Chondrocyte (in vitro differentiated cells): ENCODE measurements at regions not wholly inside any gene's neighbourhood (a gene's known extent, or its start where the extent isn't known, plus 50 kb on each side); places are given as distances from the start of the nearest gene placed in this dataset.

Experiments
- DNase-seq: peaks from one replicate; pipeline ENCODE4 v3.0.0; 2021; ENCODE audit warnings: mixed read lengths, low spot score
- H3K27ac Mint-ChIP-seq: one replicate; pipeline ENCODE4 v1.8.0; 2021; ENCODE audit warnings: mild to moderate bottlenecking, moderate library complexity, mixed read lengths; ENCODE audit not compliant: unreplicated experiment
- H3K27me3 Mint-ChIP-seq: 2 replicates; pipeline ENCODE4 v1.8.0; 2021; ENCODE audit warnings: low read depth, mixed read lengths
- H3K36me3 Mint-ChIP-seq: 2 replicates; pipeline ENCODE4 v1.8.0; 2021; ENCODE audit warnings: low read depth, mixed read lengths
- H3K4me1 Mint-ChIP-seq: 2 replicates; pipeline ENCODE4 v1.8.0; 2021; ENCODE audit warnings: low read depth, mild to moderate bottlenecking, mixed read lengths
- H3K4me3 Mint-ChIP-seq: one replicate; pipeline ENCODE4 v1.8.0; 2021; ENCODE audit warnings: mild to moderate bottlenecking, moderate library complexity, mixed read lengths; ENCODE audit not compliant: unreplicated experiment
- H3K9me3 Mint-ChIP-seq: 2 replicates; pipeline ENCODE4 v1.8.0; 2021; ENCODE audit warnings: low read depth, mixed read lengths
- TF ChIP-seq, protein P1 (sequence below): fragments of 200-600 bp; sonication (generic); IDR thresholded peaks from 2 replicates; pipeline ENCODE4 v1.5.0; 2021; ENCODE audit warnings: antibody characterized with exemption, mild to moderate bottlenecking, moderate library complexity

DNA sequence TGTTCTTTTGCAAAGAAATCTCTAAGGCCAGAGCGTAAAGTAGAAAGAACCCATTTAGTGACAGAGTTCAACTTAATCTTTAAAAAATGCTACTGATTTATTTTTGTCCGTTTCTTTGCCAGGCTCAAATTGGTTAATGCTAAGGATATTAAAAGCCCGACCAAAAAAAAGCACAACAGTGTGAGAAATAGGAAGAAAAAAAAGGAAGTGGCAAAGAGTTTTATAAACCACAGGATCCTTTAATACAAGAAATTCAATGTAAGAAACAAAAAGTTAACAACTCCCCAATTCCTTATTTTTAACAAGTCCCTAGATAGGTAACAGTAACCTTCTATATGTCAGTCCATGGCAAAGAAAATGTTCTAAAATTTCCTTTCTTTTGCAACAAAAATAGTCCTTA is 480.4 kb downstream of the ACTRT1 start:
- no peaks in the 10 kb centered on the region for H3K27me3 Mint-ChIP-seq
- H3K9me3 Mint-ChIP-seq: peaks cover 26% of the 10 kb centered on the region

GRCh38 chrX:127570276-127570675 is 481.9 kb downstream of the ACTRT1 start:
- Mint-ChIP-seq H3K9me3 (peaks cover 20% of the 10 kb centered on the region), H3K4me1 (no peaks in the 10 kb centered on the region), H3K4me3 (no peak overlapping the region), H3K27ac (no peak overlapping the region), H3K27me3 (no peaks in the 10 kb centered on the region), H3K36me3 (no peaks in the 10 kb centered on the region)
- no peak for DNase-seq
- TF ChIP-seq, protein P1, sequence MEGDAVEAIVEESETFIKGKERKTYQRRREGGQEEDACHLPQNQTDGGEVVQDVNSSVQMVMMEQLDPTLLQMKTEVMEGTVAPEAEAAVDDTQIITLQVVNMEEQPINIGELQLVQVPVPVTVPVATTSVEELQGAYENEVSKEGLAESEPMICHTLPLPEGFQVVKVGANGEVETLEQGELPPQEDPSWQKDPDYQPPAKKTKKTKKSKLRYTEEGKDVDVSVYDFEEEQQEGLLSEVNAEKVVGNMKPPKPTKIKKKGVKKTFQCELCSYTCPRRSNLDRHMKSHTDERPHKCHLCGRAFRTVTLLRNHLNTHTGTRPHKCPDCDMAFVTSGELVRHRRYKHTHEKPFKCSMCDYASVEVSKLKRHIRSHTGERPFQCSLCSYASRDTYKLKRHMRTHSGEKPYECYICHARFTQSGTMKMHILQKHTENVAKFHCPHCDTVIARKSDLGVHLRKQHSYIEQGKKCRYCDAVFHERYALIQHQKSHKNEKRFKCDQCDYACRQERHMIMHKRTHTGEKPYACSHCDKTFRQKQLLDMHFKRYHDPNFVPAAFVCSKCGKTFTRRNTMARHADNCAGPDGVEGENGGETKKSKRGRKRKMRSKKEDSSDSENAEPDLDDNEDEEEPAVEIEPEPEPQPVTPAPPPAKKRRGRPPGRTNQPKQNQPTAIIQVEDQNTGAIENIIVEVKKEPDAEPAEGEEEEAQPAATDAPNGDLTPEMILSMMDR: no peak

More for the DNA sequence above, 480.4 kb downstream of the ACTRT1 start:
- H3K4me3 Mint-ChIP-seq: no peak overlapping the region
- TF ChIP-seq, protein P1: no peak
- no peak for DNase-seq
- H3K36me3 Mint-ChIP-seq: no peaks in the 10 kb centered on the region
- H3K27ac Mint-ChIP-seq: no peak overlapping the region
- H3K4me1 Mint-ChIP-seq: no peaks in the 10 kb centered on the region

GRCh38 chrX:127568691-127569090 is 483.5 kb downstream of the ACTRT1 start:
- no peaks in the 10 kb centered on the region for H3K4me1 Mint-ChIP-seq

GRCh38 chrX:127558811-127559210 is 493.4 kb downstream of the ACTRT1 start:
- DNase-seq: no peak
- H3K4me3 Mint-ChIP-seq: no peak overlapping the region
- no peaks in the 10 kb centered on the region for H3K36me3 Mint-ChIP-seq
- TF ChIP-seq, protein P1: no peak
- H3K4me1 Mint-ChIP-seq: no peaks in the 10 kb centered on the region
- H3K27me3 Mint-ChIP-seq: no peaks in the 10 kb centered on the region
- H3K27ac Mint-ChIP-seq: no peak overlapping the region
- peaks cover 46% of the 10 kb centered on the region for H3K9me3 Mint-ChIP-seq

More at GRCh38 chrX:127568691-127569090, 483.5 kb downstream of the ACTRT1 start:
- no peak overlapping the region for H3K4me3 Mint-ChIP-seq
- H3K36me3 Mint-ChIP-seq: no peaks in the 10 kb centered on the region
- H3K9me3 Mint-ChIP-seq: peaks cover 16% of the 10 kb centered on the region
- H3K27me3 Mint-ChIP-seq: no peaks in the 10 kb centered on the region
- no peak for DNase-seq
- TF ChIP-seq, protein P1: no peak
- H3K27ac Mint-ChIP-seq: no peak overlapping the region

DNA sequence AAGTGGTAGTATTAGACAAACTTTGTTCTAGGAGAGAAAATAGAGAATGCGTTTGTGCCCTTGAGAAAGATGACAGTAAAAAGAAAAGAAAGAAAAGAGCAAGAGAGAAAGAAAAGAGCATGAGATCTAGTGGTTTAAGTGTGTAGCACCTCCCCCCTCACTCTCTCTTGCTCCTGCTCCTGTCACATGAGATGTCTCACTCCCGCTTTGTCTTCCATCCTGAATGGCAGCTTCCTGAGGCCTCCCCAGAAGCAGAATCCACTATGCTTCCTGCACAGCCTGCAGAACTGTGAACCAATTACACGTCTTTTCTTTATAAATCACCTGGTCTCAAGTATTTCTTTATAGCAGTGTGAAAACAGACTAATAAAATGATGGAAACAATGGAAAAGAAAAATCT is 499.6 kb downstream of the ACTRT1 start:
- TF ChIP-seq, protein P1: no peak
- no peak overlapping the region for H3K4me3 Mint-ChIP-seq
- no peaks in the 10 kb centered on the region for H3K4me1 Mint-ChIP-seq
- no peaks in the 10 kb centered on the region for H3K36me3 Mint-ChIP-seq
- H3K27me3 Mint-ChIP-seq: no peaks in the 10 kb centered on the region
- H3K27ac Mint-ChIP-seq: no peak overlapping the region
- H3K9me3 Mint-ChIP-seq: peaks cover 26% of the 10 kb centered on the region
- no peak for DNase-seq
